K562 (cell line): ENCODE measurements at regions not wholly inside any gene's neighbourhood (a gene's known extent, or its start where the extent isn't known, plus 50 kb on each side); places are given as distances from the start of the nearest gene placed in this dataset.

ENCODE experiments used
- ATAC-seq: fragments of 200-7000 bp; cut with Tn5 transposase; 3 replicates; pipeline ENCODE4 v1.9.1; 2020; ENCODE audit warnings: moderate library complexity
- BruUV-seq: library from RNA; stranded (reverse); fragments of 400-500 nt; replicated peaks from 2 replicates; lab custom pipeline; 2021; lab: Mats Ljungman, UMichigan
- CTCF ChIA-PET: fragments of 300-600 bp; formaldehyde crosslinking; extraction: SDS; loops from one replicate; lab custom pipeline; 2021; ENCODE audit warnings: low intra/inter-chr PET ratio; lab: Yijun Ruan, JAX
- POLR2A ChIA-PET: fragments of 300-600, 350-650 bp; sonication (Branson Sonifier 250); formaldehyde crosslinking; extraction: SDS; loops from one replicate; lab custom pipeline; 2021; ENCODE audit warnings: antibody characterized with exemption, inconsistent platforms; lab: Yijun Ruan, JAX
- DNase-seq, 4 experiments: peaks; one replicate each; pipeline versions ENCODE4 v3.0.0 to v3.0.0-alpha.2; 2011 to 2018; ENCODE audit warnings: low spot score in 3 of 4, mixed read lengths in 3 of 4; ENCODE audit errors: extremely low read depth in 1 of 4
- FAIRE-seq: peaks from 2 replicates; lab custom pipeline; 2011; peaks lifted over from hg19 to GRCh38; lab: Jason Lieb, UNC
- H2AFZ ChIP-seq: 2 replicates; pipeline ENCODE4 v1.6.0; 2011; ENCODE audit warnings: low read depth, low read length, control low read depth, inconsistent platforms
- H3K27ac ChIP-seq: fragments of 200-600 bp; 3 replicates; pipeline ENCODE4 v1.8.0; 2011; ENCODE audit warnings: low read depth, mild to moderate bottlenecking, control low read depth, inconsistent platforms, low read length, moderate library complexity, mixed read lengths; ENCODE audit errors: extremely low read depth
- H3K27me3 ChIP-seq, 2 experiments: fragments of 300-600 bp in 1 of 2; 2 replicates in 1 of 2; 3 replicates in 1 of 2; pipeline versions ENCODE4 v1.6.0 to v1.8.0; 2011; ENCODE audit warnings: inconsistent platforms in 2 of 2, low read length in 2 of 2, mild to moderate bottlenecking in 1 of 2, mixed read lengths in 1 of 2, moderate library complexity in 1 of 2; ENCODE audit not compliant: control insufficient read depth in 2 of 2, insufficient read depth in 2 of 2
- H3K36me3 ChIP-seq: fragments of 300-600 bp; 3 replicates; pipeline ENCODE4 v1.8.0; 2011; ENCODE audit warnings: mild to moderate bottlenecking, low read length, inconsistent platforms; ENCODE audit not compliant: control insufficient read depth, insufficient read depth
- H3K4me1 ChIP-seq, 2 experiments: fragments of 200-600 bp in 1 of 2; replicated peaks in 1 of 2; 2 replicates in 1 of 2; 3 replicates in 1 of 2; pipeline versions ENCODE4 v1.5.1 to v1.8.0; 2011; ENCODE audit warnings: inconsistent platforms in 2 of 2, low read length in 2 of 2, mild to moderate bottlenecking in 1 of 2, mixed read lengths in 1 of 2, moderate library complexity in 1 of 2; ENCODE audit not compliant: control insufficient read depth in 2 of 2, insufficient read depth in 2 of 2
- H3K4me2 ChIP-seq: 2 replicates; pipeline ENCODE4 v1.6.1; 2011; ENCODE audit warnings: low read length, control low read depth, inconsistent platforms, mixed read lengths; ENCODE audit not compliant: insufficient read depth
- H3K4me3 ChIP-seq: fragments of 200-600 bp; sonication (generic), shearing (Covaris generic); 2 replicates; pipeline ENCODE4 v1.5.1; 2016; ENCODE audit warnings: control low read depth, inconsistent platforms
- H3K79me2 ChIP-seq: fragments of 200-600 bp; 3 replicates; pipeline ENCODE4 v1.8.0; 2011; ENCODE audit warnings: low read length, inconsistent platforms; ENCODE audit not compliant: control insufficient read depth, insufficient read depth
- H3K9ac ChIP-seq, 2 experiments: 2 replicates each; pipeline versions ENCODE4 v1.6.0 to v1.6.1; 2011; ENCODE audit warnings: low read depth in 2 of 2, low read length in 2 of 2, control low read depth in 1 of 2, inconsistent platforms in 1 of 2, mild to moderate bottlenecking in 1 of 2, mixed read lengths in 1 of 2; ENCODE audit not compliant: insufficient read depth in 1 of 2
- H3K9me1 ChIP-seq: one replicate; pipeline ENCODE4 v1.6.0; 2011; ENCODE audit warnings: inconsistent platforms, mild to moderate bottlenecking, low read length, moderate library complexity; ENCODE audit not compliant: control insufficient read depth, insufficient read depth
- H3K9me3 ChIP-seq: replicated peaks from 2 replicates; pipeline ENCODE4 v1.5.1; 2011; ENCODE audit warnings: low read depth, low read length, inconsistent platforms; ENCODE audit not compliant: control insufficient read depth, insufficient read depth
- H4K20me1 ChIP-seq: replicated peaks from 2 replicates; pipeline ENCODE4 v1.6.1; 2011; ENCODE audit warnings: low read length, inconsistent platforms, mixed read lengths; ENCODE audit not compliant: control insufficient read depth, insufficient read depth
- E2F8 ChIP-seq: fragments of 450-650 bp; IDR thresholded peaks from 2 replicates; pipeline ENCODE4 v1.7.1; 2018; ENCODE audit warnings: mild to moderate bottlenecking, low read depth; ENCODE audit not compliant: partially characterized antibody
- ELF4 ChIP-seq: fragments of 450-650 bp; formaldehyde crosslinking; IDR thresholded peaks from 2 replicates; pipeline ENCODE4 v1.4.0; 2022; ENCODE audit warnings: missing genetic modification characterization
- FOXA3 ChIP-seq, 2 experiments: fragments of 450-650 bp in 1 of 2; sonication (generic) in 1 of 2; formaldehyde crosslinking; IDR thresholded peaks in 1 of 2; conservative IDR thresholded peaks in 1 of 2; 2 replicates each; pipeline versions ENCODE4 v1.4.0 to v1.8.0; 2020 to 2022; ENCODE audit warnings: mild to moderate bottlenecking in 2 of 2, missing genetic modification reagents in 1 of 2
- GMEB1 ChIP-seq: fragments of 250-450 bp; sonication (Bioruptor Pico); IDR thresholded peaks from 2 replicates; pipeline ENCODE4 v1.4.0; 2020; ENCODE audit warnings: mild to moderate bottlenecking
- GTF2F1 ChIP-seq: IDR thresholded peaks from 2 replicates; pipeline ENCODE4 v1.6.1; 2011; ENCODE audit warnings: low read depth, low read length, improper control_type of control experiment
- OTX1 ChIP-seq: fragments of 450-650 bp; formaldehyde crosslinking; IDR thresholded peaks from 2 replicates; pipeline ENCODE4 v1.4.0; 2022; ENCODE audit warnings: mild to moderate bottlenecking
- STAG1 ChIP-seq: sonication (generic); formaldehyde crosslinking; IDR thresholded peaks from 2 replicates; pipeline ENCODE4 v1.5.0; 2020; ENCODE audit warnings: missing genetic modification reagents, borderline replicate concordance
- ZNF766 ChIP-seq: fragments of 200-800 bp; sonication (Bioruptor generic); conservative IDR thresholded peaks from 2 replicates; pipeline ENCODE4 v1.6.1; 2016; ENCODE audit warnings: missing genetic modification characterization, missing compliant biosample characterization
- ZSCAN29 ChIP-seq: fragments of 450-650 bp; IDR thresholded peaks from 2 replicates; pipeline ENCODE4 v1.6.1; 2017
- WGBS: fragments of 100-300 bp; shearing (Covaris generic); methylation state at CpG from one replicate; pipeline ENCODE4 v1.1.6; 2016; ENCODE audit warnings: low coverage, mixed read lengths; ENCODE audit not compliant: insufficient coverage; ENCODE audit errors: missing lambda C conversion rate; 5-methylcytosine and 5-hydroxymethylcytosine counted together
- in situ Hi-C: fragments of 300-500 bp; cut with MboI; formaldehyde crosslinking; loops from 4 replicates; pipeline ENCODE4 v1.15.0; 2018; ENCODE audit warnings: inconsistent platforms, mixed read lengths
- intact Hi-C: fragments of 100-400 bp; cut with micrococcal nuclease; formaldehyde crosslinking; loops from 2 replicates; pipeline ENCODE4 v1.14.2; 2022
- TF ChIP-seq, protein P1 (sequence below): fragments of 450-650 bp; IDR thresholded peaks from 2 replicates; pipeline ENCODE4 v1.6.1; 2017; ENCODE audit warnings: antibody characterized with exemption, mild to moderate bottlenecking
- TF ChIP-seq, protein P2 (sequence below): fragments of 450-650 bp; formaldehyde crosslinking; IDR thresholded peaks from 2 replicates; pipeline ENCODE4 v1.4.0; 2022; ENCODE audit warnings: missing genetic modification characterization
- TF ChIP-seq, protein P3 (sequence below): fragments of 250-450 bp; sonication (Bioruptor Pico); IDR thresholded peaks from 2 replicates; pipeline ENCODE4 v1.4.0; 2020

DNA sequence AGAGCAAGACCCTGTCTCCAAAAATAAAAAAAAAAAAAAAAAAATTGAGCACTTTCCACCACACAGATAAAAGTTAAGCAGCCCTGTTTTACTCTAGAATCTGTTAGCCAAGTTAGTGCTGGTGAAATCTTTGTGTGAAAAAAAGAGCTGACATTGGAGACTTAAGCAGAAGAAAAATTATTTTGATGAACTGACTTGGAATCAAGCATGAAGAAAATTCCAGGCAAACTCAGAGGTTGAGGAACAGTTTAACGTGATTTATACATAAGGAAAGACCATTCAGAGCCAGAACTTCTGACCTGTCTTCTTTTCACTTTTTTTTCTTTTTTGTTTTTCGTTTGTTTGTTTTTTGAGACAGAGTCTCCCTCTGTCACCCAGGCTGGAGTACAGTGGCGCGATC lies 79.6 kb upstream of the RBPJ start:
- no peaks in the 10 kb centered on the region for H3K79me2 ChIP-seq
- no peaks in the 10 kb centered on the region for H3K4me1 ChIP-seq
- DNase-seq (no peak), ATAC-seq (no peak), FAIRE-seq (no peak)
- no peak overlapping the region for H3K4me3 ChIP-seq
- no TSS peak for BruUV-seq
- CTCF ChIA-PET = no interaction called here
- H3K36me3 ChIP-seq = no peaks in the 10 kb centered on the region
- H4K20me1 ChIP-seq = no peaks in the 10 kb centered on the region
- intact Hi-C loops = no loop called here
- no peak overlapping the region for H3K27ac ChIP-seq
- peaks cover 8 to 17% of the 10 kb centered on the region in 2 experiments; a peak in 4 of 5 replicates for H3K27me3 ChIP-seq
- 0% methylated on average over 4 of the region's 4 CpGs for WGBS
- H3K4me2 ChIP-seq = no peak overlapping the region
- in situ Hi-C loops = no loop called here
- no peaks in the 10 kb centered on the region for H3K9me1 ChIP-seq
- no peaks in the 10 kb centered on the region for H3K9me3 ChIP-seq
- no peak overlapping the region for H2AFZ ChIP-seq
- no peak overlapping the region for H3K9ac ChIP-seq
- POLR2A ChIA-PET = no interaction called here
- TF ChIP-seq GTF2F1 (no peak), OTX1 (CRISPR knock-in tag) (no peak), GMEB1 (CRISPR knock-in tag) (no peak), E2F8 (no peak), ELF4 (no peak), STAG1 (no peak), ZNF766 (no peak), FOXA3 (CRISPR knock-in tag; conservative IDR thresholded peaks at IDR 0.05 in 1 of 2, IDR thresholded peaks at IDR 0.05 in 1 of 2) (no peak), ZSCAN29 (no peak)
- TF ChIP-seq, protein P1, sequence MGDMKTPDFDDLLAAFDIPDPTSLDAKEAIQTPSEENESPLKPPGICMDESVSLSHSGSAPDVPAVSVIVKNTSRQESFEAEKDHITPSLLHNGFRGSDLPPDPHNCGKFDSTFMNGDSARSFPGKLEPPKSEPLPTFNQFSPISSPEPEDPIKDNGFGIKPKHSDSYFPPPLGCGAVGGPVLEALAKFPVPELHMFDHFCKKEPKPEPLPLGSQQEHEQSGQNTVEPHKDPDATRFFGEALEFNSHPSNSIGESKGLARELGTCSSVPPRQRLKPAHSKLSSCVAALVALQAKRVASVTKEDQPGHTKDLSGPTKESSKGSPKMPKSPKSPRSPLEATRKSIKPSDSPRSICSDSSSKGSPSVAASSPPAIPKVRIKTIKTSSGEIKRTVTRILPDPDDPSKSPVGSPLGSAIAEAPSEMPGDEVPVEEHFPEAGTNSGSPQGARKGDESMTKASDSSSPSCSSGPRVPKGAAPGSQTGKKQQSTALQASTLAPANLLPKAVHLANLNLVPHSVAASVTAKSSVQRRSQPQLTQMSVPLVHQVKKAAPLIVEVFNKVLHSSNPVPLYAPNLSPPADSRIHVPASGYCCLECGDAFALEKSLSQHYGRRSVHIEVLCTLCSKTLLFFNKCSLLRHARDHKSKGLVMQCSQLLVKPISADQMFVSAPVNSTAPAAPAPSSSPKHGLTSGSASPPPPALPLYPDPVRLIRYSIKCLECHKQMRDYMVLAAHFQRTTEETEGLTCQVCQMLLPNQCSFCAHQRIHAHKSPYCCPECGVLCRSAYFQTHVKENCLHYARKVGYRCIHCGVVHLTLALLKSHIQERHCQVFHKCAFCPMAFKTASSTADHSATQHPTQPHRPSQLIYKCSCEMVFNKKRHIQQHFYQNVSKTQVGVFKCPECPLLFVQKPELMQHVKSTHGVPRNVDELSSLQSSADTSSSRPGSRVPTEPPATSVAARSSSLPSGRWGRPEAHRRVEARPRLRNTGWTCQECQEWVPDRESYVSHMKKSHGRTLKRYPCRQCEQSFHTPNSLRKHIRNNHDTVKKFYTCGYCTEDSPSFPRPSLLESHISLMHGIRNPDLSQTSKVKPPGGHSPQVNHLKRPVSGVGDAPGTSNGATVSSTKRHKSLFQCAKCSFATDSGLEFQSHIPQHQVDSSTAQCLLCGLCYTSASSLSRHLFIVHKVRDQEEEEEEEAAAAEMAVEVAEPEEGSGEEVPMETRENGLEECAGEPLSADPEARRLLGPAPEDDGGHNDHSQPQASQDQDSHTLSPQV = no peak
- TF ChIP-seq, protein P2, sequence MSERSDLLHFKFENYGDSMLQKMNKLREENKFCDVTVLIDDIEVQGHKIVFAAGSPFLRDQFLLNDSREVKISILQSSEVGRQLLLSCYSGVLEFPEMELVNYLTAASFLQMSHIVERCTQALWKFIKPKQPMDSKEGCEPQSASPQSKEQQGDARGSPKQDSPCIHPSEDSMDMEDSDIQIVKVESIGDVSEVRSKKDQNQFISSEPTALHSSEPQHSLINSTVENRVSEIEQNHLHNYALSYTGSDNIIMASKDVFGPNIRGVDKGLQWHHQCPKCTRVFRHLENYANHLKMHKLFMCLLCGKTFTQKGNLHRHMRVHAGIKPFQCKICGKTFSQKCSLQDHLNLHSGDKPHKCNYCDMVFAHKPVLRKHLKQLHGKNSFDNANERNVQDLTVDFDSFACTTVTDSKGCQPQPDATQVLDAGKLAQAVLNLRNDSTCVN (CRISPR knock-in tag) = no peak
- TF ChIP-seq, protein P3, sequence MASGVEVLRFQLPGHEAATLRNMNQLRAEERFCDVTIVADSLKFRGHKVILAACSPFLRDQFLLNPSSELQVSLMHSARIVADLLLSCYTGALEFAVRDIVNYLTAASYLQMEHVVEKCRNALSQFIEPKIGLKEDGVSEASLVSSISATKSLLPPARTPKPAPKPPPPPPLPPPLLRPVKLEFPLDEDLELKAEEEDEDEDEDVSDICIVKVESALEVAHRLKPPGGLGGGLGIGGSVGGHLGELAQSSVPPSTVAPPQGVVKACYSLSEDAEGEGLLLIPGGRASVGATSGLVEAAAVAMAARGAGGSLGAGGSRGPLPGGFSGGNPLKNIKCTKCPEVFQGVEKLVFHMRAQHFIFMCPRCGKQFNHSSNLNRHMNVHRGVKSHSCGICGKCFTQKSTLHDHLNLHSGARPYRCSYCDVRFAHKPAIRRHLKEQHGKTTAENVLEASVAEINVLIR = no peak
